Nephron (organoid): ENCODE measurements at regions not wholly inside any gene's neighbourhood (a gene's known extent, or its start where the extent isn't known, plus 50 kb on each side); places are given as distances from the start of the nearest gene placed in this dataset.
"Not testable (repeated sequence)": the region's sequence is repeated elsewhere in the genome, so short reads cannot be mapped to it uniquely, and the experiment has no call there.

Experiments used
- H3K27ac Mint-ChIP-seq, 3 experiments: 2 replicates each; pipeline ENCODE4 v1.8.0; 2020; ENCODE audit warnings: mixed read lengths in 3 of 3, mild to moderate bottlenecking in 2 of 3, moderate library complexity in 1 of 3
- H3K27me3 Mint-ChIP-seq: 2 replicates; pipeline ENCODE4 v1.8.0; 2021; ENCODE audit warnings: low read depth, mild to moderate bottlenecking, moderate library complexity, mixed read lengths
- H3K36me3 Mint-ChIP-seq: 2 replicates; pipeline ENCODE4 v1.8.0; 2020; ENCODE audit warnings: low read depth, mixed read lengths
- H3K4me1 Mint-ChIP-seq: 2 replicates; pipeline ENCODE4 v1.8.0; 2020; ENCODE audit warnings: mixed read lengths
- H3K4me3 Mint-ChIP-seq, 3 experiments: 2 replicates each; pipeline ENCODE4 v1.8.0; 2020; ENCODE audit warnings: mild to moderate bottlenecking in 3 of 3, mixed read lengths in 3 of 3, moderate library complexity in 2 of 3
- H3K9me3 Mint-ChIP-seq: 2 replicates; pipeline ENCODE4 v1.8.0; 2020; ENCODE audit warnings: mixed read lengths
- TF ChIP-seq, protein P1 (sequence below), 3 experiments: fragments of 200-600 bp; sonication (generic); IDR thresholded peaks; one replicate each; pipeline ENCODE4 v1.5.0; 2021; ENCODE audit warnings: antibody characterized with exemption in 3 of 3; ENCODE audit not compliant: unreplicated experiment in 3 of 3

DNA sequence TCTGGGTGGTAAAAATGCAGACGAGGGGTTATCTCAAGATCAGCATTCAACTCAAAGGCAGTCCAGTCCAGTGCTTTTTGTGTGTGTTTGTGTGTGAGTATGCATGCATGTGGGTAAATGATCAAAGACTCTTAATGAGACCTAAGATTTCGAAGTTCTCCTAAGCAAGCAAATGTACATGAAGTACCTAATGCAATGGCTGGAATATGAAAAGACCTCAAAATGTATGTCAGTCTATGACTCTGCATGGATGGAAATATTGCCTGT, 151.0 kb upstream of the L3MBTL4 start:
- no peak overlapping the region for H3K4me3 Mint-ChIP-seq
- TF ChIP-seq, protein P1, sequence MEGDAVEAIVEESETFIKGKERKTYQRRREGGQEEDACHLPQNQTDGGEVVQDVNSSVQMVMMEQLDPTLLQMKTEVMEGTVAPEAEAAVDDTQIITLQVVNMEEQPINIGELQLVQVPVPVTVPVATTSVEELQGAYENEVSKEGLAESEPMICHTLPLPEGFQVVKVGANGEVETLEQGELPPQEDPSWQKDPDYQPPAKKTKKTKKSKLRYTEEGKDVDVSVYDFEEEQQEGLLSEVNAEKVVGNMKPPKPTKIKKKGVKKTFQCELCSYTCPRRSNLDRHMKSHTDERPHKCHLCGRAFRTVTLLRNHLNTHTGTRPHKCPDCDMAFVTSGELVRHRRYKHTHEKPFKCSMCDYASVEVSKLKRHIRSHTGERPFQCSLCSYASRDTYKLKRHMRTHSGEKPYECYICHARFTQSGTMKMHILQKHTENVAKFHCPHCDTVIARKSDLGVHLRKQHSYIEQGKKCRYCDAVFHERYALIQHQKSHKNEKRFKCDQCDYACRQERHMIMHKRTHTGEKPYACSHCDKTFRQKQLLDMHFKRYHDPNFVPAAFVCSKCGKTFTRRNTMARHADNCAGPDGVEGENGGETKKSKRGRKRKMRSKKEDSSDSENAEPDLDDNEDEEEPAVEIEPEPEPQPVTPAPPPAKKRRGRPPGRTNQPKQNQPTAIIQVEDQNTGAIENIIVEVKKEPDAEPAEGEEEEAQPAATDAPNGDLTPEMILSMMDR (IDR thresholded peaks at IDR 0.05; ENCODE audit: unreplicated experiment in 3 of 3), result no peak
- H3K4me1 Mint-ChIP-seq, result peaks cover 43% of the 10 kb centered on the region
- no peaks in the 10 kb centered on the region for H3K36me3 Mint-ChIP-seq
- H3K27ac Mint-ChIP-seq, result peak overlapping the region; percentile 52 to 100 (median 73)
- H3K9me3 Mint-ChIP-seq, result no peaks in the 10 kb centered on the region
- no peaks in the 10 kb centered on the region for H3K27me3 Mint-ChIP-seq

DNA sequence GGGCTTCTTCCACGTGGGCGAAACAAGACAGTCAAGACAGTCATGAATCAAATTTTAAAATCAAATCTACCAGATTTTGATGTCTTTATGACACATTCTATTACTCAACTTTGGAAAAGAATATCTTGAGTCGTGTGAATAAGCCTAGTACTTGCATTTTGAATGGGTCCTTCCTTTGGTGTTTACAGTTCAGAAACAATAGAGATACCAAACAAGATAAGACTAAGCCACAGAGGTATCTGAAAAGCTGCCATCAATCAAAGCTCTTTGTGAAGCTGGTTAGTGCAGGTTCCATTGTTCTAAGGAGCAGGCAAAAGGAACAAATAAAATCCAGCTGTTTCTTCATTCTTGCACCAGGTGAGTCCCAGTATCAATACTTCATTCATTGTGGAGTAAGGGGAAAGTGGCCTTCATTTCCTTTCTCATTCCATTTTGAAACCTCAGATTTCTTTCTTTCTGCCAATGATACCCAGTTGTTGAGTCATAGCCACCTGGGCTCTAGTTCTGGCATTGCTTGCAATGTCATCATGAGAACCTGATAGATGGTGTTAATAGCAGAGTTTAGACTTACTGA, 151.7 kb upstream of the L3MBTL4 start:
- H3K27ac Mint-ChIP-seq, result peak overlapping the region; percentile 52 to 100 (median 73)
- H3K36me3 Mint-ChIP-seq, result no peaks in the 10 kb centered on the region
- H3K9me3 Mint-ChIP-seq, result no peaks in the 10 kb centered on the region
- TF ChIP-seq, protein P1 (IDR thresholded peaks at IDR 0.05; ENCODE audit: unreplicated experiment in 3 of 3), result no peak
- peaks cover 36% of the 10 kb centered on the region for H3K4me1 Mint-ChIP-seq
- no peak overlapping the region for H3K4me3 Mint-ChIP-seq
- no peaks in the 10 kb centered on the region for H3K27me3 Mint-ChIP-seq

DNA sequence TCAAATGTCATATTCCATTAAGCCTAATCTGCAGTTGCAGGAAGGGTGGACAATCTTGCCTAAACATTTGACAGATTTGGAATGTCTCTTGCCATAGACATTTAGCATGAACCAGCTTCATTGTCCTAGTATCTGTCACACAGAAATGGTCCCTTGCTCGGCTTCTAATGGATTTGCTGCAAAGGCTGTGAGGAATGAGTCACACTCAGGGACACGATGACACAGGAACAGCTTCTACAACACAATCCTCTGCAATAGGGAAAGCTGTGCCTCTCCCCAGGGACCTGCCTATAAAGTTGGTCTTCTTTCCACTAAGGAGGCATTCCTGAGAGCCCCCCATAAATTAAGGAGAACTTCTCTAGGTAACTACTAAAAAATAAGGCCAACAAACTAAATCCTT, 155.1 kb upstream of the L3MBTL4 start:
- Mint-ChIP-seq H3K9me3 (no peaks in the 10 kb centered on the region), H3K36me3 (no peaks in the 10 kb centered on the region), H3K27me3 (no peaks in the 10 kb centered on the region), H3K4me3 (no peak overlapping the region), H3K4me1 (peaks cover 16% of the 10 kb centered on the region), H3K27ac (no peak overlapping the region)
- TF ChIP-seq, protein P1 (IDR thresholded peaks at IDR 0.05; ENCODE audit: unreplicated experiment in 3 of 3), result no peak

DNA sequence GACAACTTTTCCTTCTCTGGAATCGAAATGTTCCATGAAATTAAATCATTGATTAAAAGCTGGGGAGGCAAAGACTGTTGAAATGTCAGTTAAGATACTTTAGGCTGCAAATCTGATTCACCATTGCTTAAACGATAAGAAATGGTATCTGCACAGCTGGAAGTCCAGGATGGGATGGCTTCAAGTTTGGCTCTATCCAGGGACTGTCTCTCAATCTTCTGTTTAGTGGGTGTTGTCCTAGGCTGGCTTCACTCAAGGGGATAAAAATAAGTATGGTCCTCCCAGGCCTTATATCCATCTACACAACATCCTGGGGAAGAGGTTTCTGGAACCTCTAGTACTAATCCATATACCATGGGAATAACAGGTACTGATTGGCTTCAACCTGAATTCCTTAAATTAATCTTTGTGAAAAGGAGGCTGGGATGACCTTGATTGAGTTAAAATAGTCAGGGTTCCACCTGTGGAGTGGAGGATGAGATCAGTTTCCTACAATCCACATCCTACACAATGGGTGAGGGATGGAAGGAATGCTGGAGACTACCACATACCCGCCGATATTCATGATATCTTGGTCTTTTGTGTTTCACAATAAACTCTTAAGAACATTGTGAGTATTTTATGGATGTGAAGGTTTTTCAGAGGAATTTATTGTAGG, 156.0 kb upstream of the L3MBTL4 start:
- Mint-ChIP-seq H3K36me3 (no peaks in the 10 kb centered on the region), H3K4me1 (peaks cover 17% of the 10 kb centered on the region), H3K4me3 (no peak overlapping the region), H3K9me3 (no peaks in the 10 kb centered on the region), H3K27me3 (no peaks in the 10 kb centered on the region), H3K27ac (no peak overlapping the region)
- TF ChIP-seq, protein P1 (IDR thresholded peaks at IDR 0.05; ENCODE audit: unreplicated experiment in 3 of 3), result no peak

DNA sequence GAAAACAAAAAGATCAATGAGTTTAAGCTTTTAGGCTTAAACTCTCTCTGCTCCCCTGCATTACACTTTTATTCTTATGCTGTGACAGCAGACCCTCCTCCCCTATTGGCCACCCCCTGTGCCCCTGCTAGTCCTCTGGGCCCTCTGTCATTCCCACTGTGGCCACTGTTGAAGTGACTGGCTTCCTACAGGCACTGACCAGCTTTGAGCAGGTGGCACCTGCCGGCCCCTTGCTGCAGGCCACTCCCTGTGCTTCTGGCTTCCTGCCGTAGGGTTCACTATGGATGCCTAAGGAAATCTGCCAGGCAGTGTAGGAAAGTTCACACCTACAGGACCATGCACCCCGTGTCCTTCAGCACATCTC, 156.5 kb upstream of the L3MBTL4 start:
- H3K27ac Mint-ChIP-seq, result no peak overlapping the region
- H3K9me3 Mint-ChIP-seq, result no peaks in the 10 kb centered on the region

DNA sequence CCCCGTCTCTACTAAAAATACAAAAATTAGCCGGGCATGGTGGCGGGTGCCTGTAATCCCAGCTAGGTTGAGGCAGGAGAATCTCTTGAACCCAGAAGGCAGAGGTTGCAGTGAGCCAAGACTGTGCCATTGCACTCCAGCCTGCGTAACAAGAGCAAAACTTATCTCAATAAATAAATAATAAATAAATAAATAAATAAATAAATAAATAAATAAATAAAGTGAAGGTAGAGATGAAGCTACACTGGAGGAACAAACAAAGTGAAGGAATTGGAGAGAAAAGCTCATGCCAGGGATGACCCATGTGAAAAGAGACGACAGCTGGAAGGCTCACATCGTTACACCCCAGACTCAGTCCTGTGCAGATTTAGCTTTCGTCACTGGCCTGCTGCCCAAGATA, 157.3 kb upstream of the ARHGAP28 start:
- not testable (repeated sequence) for H3K36me3 Mint-ChIP-seq, H3K9me3 Mint-ChIP-seq, H3K27ac Mint-ChIP-seq, H3K4me3 Mint-ChIP-seq, H3K27me3 Mint-ChIP-seq
- H3K4me1 Mint-ChIP-seq, result peaks cover 15% of the 10 kb centered on the region

More for the DNA sequence above, 156.5 kb upstream of the L3MBTL4 start:
- TF ChIP-seq, protein P1 (IDR thresholded peaks at IDR 0.05; ENCODE audit: unreplicated experiment in 3 of 3), result no peak
- no peaks in the 10 kb centered on the region for H3K36me3 Mint-ChIP-seq
- H3K27me3 Mint-ChIP-seq, result no peaks in the 10 kb centered on the region
- H3K4me1 Mint-ChIP-seq, result peaks cover 15% of the 10 kb centered on the region
- no peak overlapping the region for H3K4me3 Mint-ChIP-seq
